Activated CD4-positive, alpha-beta T cell treated with anti-CD3 and anti-CD28 coated beads for 4 hours (primary cell): ENCODE measurements at regions not wholly inside any gene's neighbourhood (a gene's known extent, or its start where the extent isn't known, plus 50 kb on each side); places are given as distances from the start of the nearest gene placed in this dataset.

Experiments used
- DNase-seq, 2 donors: peaks; one replicate each; pipeline ENCODE4 v3.0.0-alpha.2; 2020

GRCh38 chr10:130895161-130895560 is 416.4 kb downstream of the TCERG1L start:
- no peak for DNase-seq

- no peak for DNase-seq
Observed at GRCh38 chr10:130897815-130898214, 413.7 kb downstream of the TCERG1L start.

- no peak for DNase-seq
Observed at GRCh38 chr10:130898381-130898780, 413.1 kb downstream of the TCERG1L start.

DNA sequence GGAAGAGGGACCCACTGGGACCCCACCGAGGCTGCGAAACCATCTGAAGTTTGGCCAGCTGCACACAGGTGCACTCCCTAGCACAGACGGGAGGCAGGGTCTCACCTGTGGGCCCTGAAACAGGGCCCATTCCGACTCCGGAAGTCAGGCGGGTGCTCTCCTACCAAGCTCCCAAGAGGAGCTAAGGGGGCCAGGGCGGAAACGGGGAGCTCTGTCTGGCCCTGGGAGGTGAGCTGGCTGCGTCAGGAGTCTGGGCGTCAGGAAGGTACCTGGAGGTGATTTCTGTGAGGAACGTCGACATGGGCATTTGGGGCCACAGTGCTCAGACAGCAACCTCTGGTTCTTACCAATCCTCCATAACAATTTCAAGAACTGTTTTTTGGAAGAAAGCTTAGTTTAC is 411.7 kb downstream of the TCERG1L start:
- no peak for DNase-seq

GRCh38 chr10:130900441-130901160 is 410.9 kb downstream of the TCERG1L start:
- DNase-seq = no peak

DNA sequence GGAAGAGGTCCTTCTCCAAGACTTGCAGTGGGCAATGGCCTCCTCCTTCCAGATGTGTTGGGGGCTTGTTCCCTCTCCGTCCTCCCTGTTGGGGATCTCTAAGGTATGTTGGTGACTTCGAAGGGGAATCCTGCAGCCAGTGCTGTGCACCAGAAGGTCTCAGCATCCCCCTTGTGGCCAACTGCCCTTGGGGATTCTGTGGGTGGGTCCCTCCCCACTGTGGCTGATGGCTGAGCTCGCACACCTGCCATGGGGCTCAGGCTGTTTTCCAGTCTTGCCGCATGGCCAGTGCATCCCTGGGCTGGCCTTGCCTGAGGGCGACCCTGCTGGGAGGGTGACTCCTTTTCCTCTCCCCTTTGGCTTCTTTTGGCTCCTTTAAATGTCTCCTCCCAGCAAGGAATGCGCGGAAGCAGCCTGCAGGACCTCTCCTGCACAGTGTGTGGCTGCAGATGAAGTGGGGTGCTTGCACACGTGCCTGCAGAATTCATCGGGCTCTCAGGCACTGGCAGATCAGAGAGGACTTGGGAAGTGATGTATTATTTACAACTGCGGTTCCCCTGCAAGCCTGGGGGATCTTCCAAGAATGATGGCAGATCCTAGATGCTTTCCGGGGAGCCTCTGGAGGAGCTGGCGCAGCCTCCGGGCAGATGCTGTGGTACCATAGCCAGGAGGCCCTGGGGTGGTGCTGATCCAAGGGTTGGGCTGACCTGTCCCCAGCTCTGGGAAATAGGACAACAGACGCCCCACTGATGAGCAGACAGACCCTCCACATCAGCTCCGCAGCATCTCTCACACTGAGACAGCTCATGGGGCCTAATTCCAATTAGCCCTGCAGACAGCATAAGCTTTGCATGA is 410.0 kb downstream of the TCERG1L start:
- no peak for DNase-seq

- no peak for DNase-seq
Observed at GRCh38 chr10:130902471-130902870, 409.1 kb downstream of the TCERG1L start.

- DNase-seq = no peak
Observed at GRCh38 chr10:130902929-130903328, 408.6 kb downstream of the TCERG1L start.

DNA sequence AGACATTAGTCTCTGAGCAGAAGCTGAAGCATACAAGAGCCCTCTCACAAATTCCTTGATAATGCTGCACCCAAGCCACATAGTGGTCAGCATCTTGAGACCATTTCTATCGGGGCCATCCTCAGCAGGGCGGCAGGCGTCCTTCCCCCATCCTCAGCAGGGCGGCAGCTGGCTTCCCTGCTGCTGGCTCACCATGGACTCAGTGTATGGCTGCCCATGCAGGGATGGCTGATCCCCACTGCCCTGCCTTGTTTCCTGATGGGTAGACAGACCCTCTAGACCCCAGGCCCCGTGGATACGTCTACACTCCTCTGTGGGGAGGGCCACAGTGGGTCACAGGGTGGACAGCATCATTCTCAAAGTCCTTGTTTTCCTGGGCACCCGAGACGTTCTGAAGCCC is 406.8 kb downstream of the TCERG1L start:
- no peak for DNase-seq

GRCh38 chr10:130905386-130905785 is 406.1 kb downstream of the TCERG1L start:
- DNase-seq = no peak

- DNase-seq = no peak
Observed at GRCh38 chr10:130905921-130906320, 405.6 kb downstream of the TCERG1L start.

DNA sequence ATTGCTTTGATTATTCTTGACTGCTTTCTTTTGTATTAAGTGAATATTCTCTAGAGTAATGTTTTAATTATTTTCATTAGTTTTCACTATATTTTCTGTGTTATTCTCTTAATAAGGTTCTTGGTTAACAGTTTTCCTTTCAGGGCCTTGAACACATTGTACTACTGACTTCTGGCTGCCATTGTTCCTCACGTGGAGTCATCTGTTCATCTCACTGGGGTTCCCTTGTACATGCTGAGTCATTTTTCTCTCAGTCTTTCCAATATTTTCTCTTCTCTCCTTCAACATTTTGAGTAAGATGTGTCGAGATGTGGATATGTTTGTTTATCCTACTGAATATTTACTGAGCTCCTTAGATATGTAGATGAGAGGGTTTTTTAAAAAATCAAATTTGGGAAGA is 400.7 kb downstream of the TCERG1L start:
- no peak for DNase-seq

DNA sequence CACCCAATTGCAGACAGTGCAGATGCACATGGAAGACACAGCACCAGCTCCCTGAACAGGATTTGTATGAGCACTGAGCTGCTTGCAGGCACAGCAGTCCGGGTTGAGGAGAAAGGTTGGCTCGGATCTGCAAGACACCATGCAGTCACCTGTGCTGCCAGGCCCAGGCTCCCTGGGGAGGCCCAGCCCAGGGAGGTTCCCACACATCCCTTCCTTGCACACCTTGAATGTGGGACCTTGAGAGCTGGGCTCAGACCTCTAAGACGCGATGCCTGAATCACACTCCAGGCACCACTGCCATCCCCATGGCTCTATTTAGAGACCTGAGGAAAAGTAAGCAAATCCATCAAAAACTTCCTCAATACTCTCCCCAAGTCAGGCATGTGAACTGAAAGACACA is 397.7 kb downstream of the TCERG1L start:
- no peak for DNase-seq

- DNase-seq = no peak
Observed at GRCh38 chr10:130914367-130914766, 397.2 kb downstream of the TCERG1L start.

- no peak for DNase-seq
Observed at GRCh38 chr10:130915065-130915464, 396.5 kb downstream of the TCERG1L start.

DNA sequence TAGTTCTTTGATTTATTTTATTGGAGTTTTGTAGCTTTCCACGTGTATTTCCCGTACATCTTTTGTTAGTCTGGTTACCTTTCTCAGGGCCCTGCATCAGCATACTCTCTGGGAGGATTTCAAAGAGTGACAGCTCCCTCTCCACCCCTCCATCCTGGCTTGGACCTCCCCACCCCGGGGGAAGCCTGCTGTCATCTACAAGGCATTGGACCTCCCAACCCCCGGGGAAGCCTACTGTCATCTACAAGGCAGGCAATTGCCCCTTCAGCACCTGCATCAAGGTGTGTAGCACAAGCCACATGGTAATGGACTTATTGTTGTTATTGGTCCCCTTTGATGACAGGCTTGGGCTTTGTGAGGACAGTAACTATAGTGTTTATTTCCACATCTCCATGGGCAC is 390.1 kb downstream of the TCERG1L start:
- DNase-seq = no peak

DNA sequence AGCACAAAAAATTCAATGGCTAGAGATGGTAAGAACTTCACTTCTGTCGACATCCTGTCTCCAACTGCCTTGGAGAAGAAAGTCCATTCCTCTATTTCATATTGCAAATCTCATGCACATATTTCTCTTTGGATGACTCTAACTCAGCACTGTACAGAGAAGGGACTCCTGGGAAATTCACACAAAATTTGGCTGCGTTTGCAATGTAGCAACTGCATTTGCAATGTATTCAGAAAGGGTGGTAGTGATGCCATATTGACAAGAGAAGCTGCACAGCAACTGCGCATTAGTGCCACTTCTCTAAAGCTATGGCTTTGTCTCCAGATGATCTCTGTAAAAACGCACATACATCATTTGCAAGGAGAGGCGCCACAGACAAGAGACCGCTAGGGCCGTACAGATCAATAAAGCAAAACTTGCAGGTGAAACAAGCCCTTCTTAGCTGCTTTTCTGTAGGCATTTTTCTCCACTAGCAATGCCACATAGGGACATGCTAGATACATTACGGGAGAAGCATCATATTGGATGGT is 389.5 kb downstream of the TCERG1L start:
- DNase-seq = no peak

GRCh38 chr10:130923596-130923995 is 387.9 kb downstream of the TCERG1L start:
- no peak for DNase-seq

GRCh38 chr10:130924138-130924819 is 387.2 kb downstream of the TCERG1L start:
- no peak for DNase-seq

- DNase-seq = no peak
Observed at GRCh38 chr10:130926442-130926841, 385.1 kb downstream of the TCERG1L start.

- no peak for DNase-seq
Observed at GRCh38 chr10:130927157-130927556, 384.4 kb downstream of the TCERG1L start.

GRCh38 chr10:130928306-130928705 is 383.2 kb downstream of the TCERG1L start:
- no peak for DNase-seq
